Natural killer cell (primary cell): ENCODE measurements at regions not wholly inside any gene's neighbourhood (a gene's known extent, or its start where the extent isn't known, plus 50 kb on each side); places are given as distances from the start of the nearest gene placed in this dataset.

Experiments
- ATAC-seq, 3 donors: fragments of 150-1000 bp in 2 of 3; fragments of 200-7000 bp in 1 of 3; cut with Tn5 transposase; 1 replicate in 1 of 3; 2 replicates in 2 of 3; pipeline ENCODE4 v1.10.0; 2021; ENCODE audit warnings: mild to moderate bottlenecking in 2 of 3, moderate library complexity in 2 of 3
- DNase-seq, 2 donors: peaks; one replicate each; pipeline versions ENCODE4 v3.0.0 to v3.0.0-alpha.2; 2013 to 2021; ENCODE audit warnings: mixed read lengths in 1 of 2
- H3K27ac ChIP-seq: one replicate; pipeline ENCODE4 v1.5.1; 2013; ENCODE audit warnings: mild to moderate bottlenecking, low read length
- H3K27me3 ChIP-seq: one replicate; pipeline ENCODE4 v1.6.1; 2013; ENCODE audit warnings: low read length; ENCODE audit not compliant: control insufficient read depth, insufficient read depth
- H3K36me3 ChIP-seq: one replicate; pipeline ENCODE4 v1.6.1; 2013; ENCODE audit warnings: low read length; ENCODE audit not compliant: control insufficient read depth, insufficient read depth
- H3K4me1 ChIP-seq: one replicate; pipeline ENCODE4 v1.6.1; 2013; ENCODE audit warnings: low read length; ENCODE audit not compliant: control insufficient read depth, insufficient read depth
- H3K4me3 ChIP-seq: one replicate; pipeline ENCODE4 v1.5.1; 2013; ENCODE audit warnings: low read length
- H3K9me3 ChIP-seq: one replicate; pipeline ENCODE4 v1.6.1; 2013; ENCODE audit warnings: low read length; ENCODE audit not compliant: control insufficient read depth, insufficient read depth
- H3K27ac Mint-ChIP-seq, 2 donors: one replicate each; pipeline ENCODE4 v1.8.0; 2022; ENCODE audit warnings: mild to moderate bottlenecking in 2 of 2, mixed read lengths in 2 of 2, moderate library complexity in 1 of 2
- H3K27me3 Mint-ChIP-seq, 2 donors: one replicate each; pipeline ENCODE4 v1.8.0; 2022; ENCODE audit warnings: low read depth in 2 of 2, mixed read lengths in 2 of 2
- H3K36me3 Mint-ChIP-seq: one replicate; pipeline ENCODE4 v1.8.0; 2022; ENCODE audit warnings: mixed read lengths
- H3K4me1 Mint-ChIP-seq, 2 donors: one replicate each; pipeline ENCODE4 v1.8.0; 2022; ENCODE audit warnings: mixed read lengths in 2 of 2
- H3K4me3 Mint-ChIP-seq: one replicate; pipeline ENCODE4 v1.8.0; 2022; ENCODE audit warnings: mild to moderate bottlenecking, moderate library complexity, mixed read lengths
- H3K9me3 Mint-ChIP-seq, 2 donors: one replicate each; pipeline ENCODE4 v1.8.0; 2022; ENCODE audit warnings: mixed read lengths in 2 of 2
- WGBS: methylation state at CpG from one replicate; pipeline ENCODE4 v1.1.7; 2013; ENCODE audit warnings: missing lambda C conversion rate; ENCODE audit not compliant: insufficient coverage; 5-methylcytosine and 5-hydroxymethylcytosine counted together
- intact Hi-C: fragments of 100-400 bp; cut with micrococcal nuclease; formaldehyde crosslinking; loops from one replicate; pipeline ENCODE4 v1.14.2; 2022
- TF ChIP-seq, protein P1 (sequence below): fragments of 200-600 bp; IDR thresholded peaks from one replicate; pipeline ENCODE4 v1.8.0; 2022; ENCODE audit warnings: antibody characterized with exemption

DNA sequence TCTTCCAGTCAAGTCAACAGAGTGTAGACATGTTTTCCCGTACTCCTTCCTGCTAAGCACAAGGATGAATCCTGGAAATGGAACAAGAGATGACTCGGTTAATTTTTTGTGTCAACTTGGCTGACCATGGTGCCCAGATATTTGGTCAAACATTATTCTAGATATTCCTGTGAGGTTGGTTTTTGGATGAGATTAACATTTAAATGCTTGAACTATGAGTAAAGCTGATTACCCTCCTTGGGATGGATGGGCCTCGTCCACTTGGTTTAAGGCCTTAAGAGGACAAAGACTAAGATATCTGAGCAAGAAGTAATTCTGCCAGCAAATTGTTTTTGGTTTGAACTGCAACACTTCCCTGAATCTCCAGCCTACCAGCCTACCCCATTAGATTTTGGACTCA, 338.1 kb upstream of the MSX2 start:
- Mint-ChIP-seq H3K36me3 (no peaks in the 10 kb centered on the region), H3K4me1 (no peaks in the 10 kb centered on the region), H3K27me3 (peaks cover 8 to 11% of the 10 kb centered on the region in 2 donors), H3K4me3 (no peak overlapping the region), H3K27ac (no peak overlapping the region), H3K9me3 (peaks cover 0 to 2% of the 10 kb centered on the region in 2 donors)
- intact Hi-C loops, result no loop called here
- Histone ChIP-seq H3K36me3 (no peaks in the 10 kb centered on the region), H3K27ac (no peak overlapping the region), H3K9me3 (no peaks in the 10 kb centered on the region), H3K4me3 (no peak overlapping the region), H3K27me3 (no peaks in the 10 kb centered on the region), H3K4me1 (no peaks in the 10 kb centered on the region)
- DNase-seq (no peak), ATAC-seq (no peak)
- TF ChIP-seq, protein P1, sequence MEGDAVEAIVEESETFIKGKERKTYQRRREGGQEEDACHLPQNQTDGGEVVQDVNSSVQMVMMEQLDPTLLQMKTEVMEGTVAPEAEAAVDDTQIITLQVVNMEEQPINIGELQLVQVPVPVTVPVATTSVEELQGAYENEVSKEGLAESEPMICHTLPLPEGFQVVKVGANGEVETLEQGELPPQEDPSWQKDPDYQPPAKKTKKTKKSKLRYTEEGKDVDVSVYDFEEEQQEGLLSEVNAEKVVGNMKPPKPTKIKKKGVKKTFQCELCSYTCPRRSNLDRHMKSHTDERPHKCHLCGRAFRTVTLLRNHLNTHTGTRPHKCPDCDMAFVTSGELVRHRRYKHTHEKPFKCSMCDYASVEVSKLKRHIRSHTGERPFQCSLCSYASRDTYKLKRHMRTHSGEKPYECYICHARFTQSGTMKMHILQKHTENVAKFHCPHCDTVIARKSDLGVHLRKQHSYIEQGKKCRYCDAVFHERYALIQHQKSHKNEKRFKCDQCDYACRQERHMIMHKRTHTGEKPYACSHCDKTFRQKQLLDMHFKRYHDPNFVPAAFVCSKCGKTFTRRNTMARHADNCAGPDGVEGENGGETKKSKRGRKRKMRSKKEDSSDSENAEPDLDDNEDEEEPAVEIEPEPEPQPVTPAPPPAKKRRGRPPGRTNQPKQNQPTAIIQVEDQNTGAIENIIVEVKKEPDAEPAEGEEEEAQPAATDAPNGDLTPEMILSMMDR, result no peak
- 89% methylated on average over 3 of the region's 3 CpGs for WGBS

DNA sequence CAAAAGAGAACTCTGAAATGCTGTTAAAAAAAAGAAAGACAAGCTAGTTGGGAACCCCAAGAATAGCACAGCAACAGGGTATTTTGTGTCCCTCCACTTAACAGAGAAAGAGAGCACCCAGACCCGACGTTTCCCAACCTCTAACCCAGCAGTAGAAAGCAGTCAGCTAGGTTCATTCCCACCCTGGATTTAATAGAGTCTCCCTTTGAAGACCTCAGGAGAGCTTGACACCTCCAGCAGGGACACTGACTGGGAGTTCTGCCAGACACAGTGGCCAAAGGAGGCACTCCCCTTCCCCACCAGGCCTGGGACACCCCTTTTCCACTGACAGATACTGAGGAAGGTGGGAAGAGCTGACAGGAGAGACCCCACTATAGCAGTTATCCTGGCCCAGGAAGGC, 337.5 kb upstream of the MSX2 start:
- DNase-seq (no peak), ATAC-seq (no peak)
- H3K4me1 ChIP-seq, result no peaks in the 10 kb centered on the region
- no peak overlapping the region for H3K27ac ChIP-seq
- H3K27ac Mint-ChIP-seq, result no peak overlapping the region
- TF ChIP-seq, protein P1, result no peak
- intact Hi-C loops, result no loop called here
- 47% methylated on average over 2 of the region's 2 CpGs for WGBS
- H3K27me3 ChIP-seq, result no peaks in the 10 kb centered on the region
- H3K4me3 ChIP-seq, result no peak overlapping the region
- no peaks in the 10 kb centered on the region for H3K36me3 Mint-ChIP-seq
- no peaks in the 10 kb centered on the region for H3K9me3 ChIP-seq
- H3K4me1 Mint-ChIP-seq, result no peaks in the 10 kb centered on the region
- no peak overlapping the region for H3K4me3 Mint-ChIP-seq
- H3K36me3 ChIP-seq, result no peaks in the 10 kb centered on the region
- peaks cover 8 to 11% of the 10 kb centered on the region in 2 donors for H3K27me3 Mint-ChIP-seq
- H3K9me3 Mint-ChIP-seq, result peaks cover 0 to 2% of the 10 kb centered on the region in 2 donors

DNA sequence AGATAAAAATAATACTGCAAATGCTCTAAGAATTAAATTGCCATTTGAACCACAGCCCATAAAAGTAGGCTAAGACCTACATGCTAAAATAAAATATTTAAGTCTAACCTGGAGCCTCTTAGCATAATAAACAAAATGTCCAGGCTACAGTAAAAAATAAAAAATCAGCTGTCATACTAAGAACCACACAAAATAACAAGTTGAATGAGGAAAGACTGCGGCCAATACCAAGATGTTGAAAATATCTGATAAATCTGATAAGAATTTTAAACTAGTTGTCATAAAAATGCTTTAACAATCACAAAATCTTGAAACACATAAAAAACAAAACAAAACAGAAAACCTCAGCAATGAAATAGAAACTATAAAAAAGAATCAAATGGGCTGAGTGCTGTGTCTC, 336.9 kb upstream of the MSX2 start:
- H3K9me3 Mint-ChIP-seq, result peaks cover 0 to 2% of the 10 kb centered on the region in 2 donors
- no peaks in the 10 kb centered on the region for H3K9me3 ChIP-seq
- H3K36me3 ChIP-seq, result no peaks in the 10 kb centered on the region
- WGBS, result no CpG with 5 or more reads among the region's 1 CpG
- no peaks in the 10 kb centered on the region for H3K4me1 ChIP-seq
- DNase-seq (no peak), ATAC-seq (no peak)
- H3K4me3 ChIP-seq, result no peak overlapping the region
- TF ChIP-seq, protein P1, result no peak
- no peaks in the 10 kb centered on the region for H3K27me3 ChIP-seq
- no peaks in the 10 kb centered on the region for H3K36me3 Mint-ChIP-seq
- H3K27ac Mint-ChIP-seq, result no peak overlapping the region
- no peaks in the 10 kb centered on the region for H3K4me1 Mint-ChIP-seq
- intact Hi-C loops, result no loop called here
- no peak overlapping the region for H3K4me3 Mint-ChIP-seq
- no peak overlapping the region for H3K27ac ChIP-seq
- H3K27me3 Mint-ChIP-seq, result peaks cover 8 to 12% of the 10 kb centered on the region in 2 donors

DNA sequence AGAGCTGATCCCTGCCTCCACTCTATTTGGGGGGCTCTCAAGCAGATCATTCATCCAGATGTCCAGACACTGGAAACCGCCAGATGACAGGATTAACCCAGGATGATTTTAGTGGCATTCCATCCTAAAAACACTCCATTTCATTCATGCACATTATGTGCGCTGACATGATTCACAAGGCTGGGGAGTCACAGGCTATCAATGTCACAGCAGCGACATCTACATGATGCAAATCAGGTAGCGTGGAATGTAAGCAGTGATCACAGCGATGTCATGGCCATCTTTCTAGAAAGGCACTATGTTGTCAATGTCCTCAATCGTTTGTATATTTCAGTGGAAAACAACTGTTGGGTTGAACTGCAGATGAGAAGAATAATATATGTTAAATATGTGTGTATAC, 331.5 kb upstream of the MSX2 start:
- peaks cover 14 to 17% of the 10 kb centered on the region in 2 donors for H3K27me3 Mint-ChIP-seq
- H3K4me3 Mint-ChIP-seq, result no peak overlapping the region
- H3K36me3 Mint-ChIP-seq, result no peaks in the 10 kb centered on the region
- H3K9me3 Mint-ChIP-seq, result peaks cover 0 to 2% of the 10 kb centered on the region in 2 donors
- Histone ChIP-seq H3K9me3 (no peaks in the 10 kb centered on the region), H3K27me3 (no peaks in the 10 kb centered on the region), H3K4me1 (no peaks in the 10 kb centered on the region), H3K36me3 (no peaks in the 10 kb centered on the region), H3K27ac (no peak overlapping the region), H3K4me3 (no peak overlapping the region)
- ATAC-seq (no peak), DNase-seq (no peak)
- WGBS, result 88% methylated on average over 6 of the region's 6 CpGs
- H3K27ac Mint-ChIP-seq, result no peak overlapping the region
- TF ChIP-seq, protein P1, result no peak
- intact Hi-C loops, result no loop called here
- H3K4me1 Mint-ChIP-seq, result no peaks in the 10 kb centered on the region
